Hematopoietic multipotent progenitor cell treated with erythropoietin and hydrocortisone succinate and interleukin-3 and kit ligand, for 15 days (in vitro differentiated cells): ENCODE measurements at regions not wholly inside any gene's neighbourhood (a gene's known extent, or its start where the extent isn't known, plus 50 kb on each side); places are given as distances from the start of the nearest gene placed in this dataset.
"Not testable (repeated sequence)": the region's sequence is repeated elsewhere in the genome, so short reads cannot be mapped to it uniquely, and the experiment has no call there.

Source experiments
- DNase-seq: peaks from one replicate; pipeline ENCODE4 v3.0.0-alpha.2; 2015; ENCODE audit warnings: low spot score

GRCh38 chr9:16278326-16278999 is 592.0 kb downstream of the BNC2 start:
- no peak for DNase-seq

- DNase-seq = no peak
Observed at GRCh38 chr9:16281707-16282106, 588.8 kb downstream of the BNC2 start.

- DNase-seq = no peak
Observed at GRCh38 chr9:16282216-16282615, 588.3 kb downstream of the BNC2 start.

- no peak for DNase-seq
Observed at GRCh38 chr9:16282718-16283117, 587.8 kb downstream of the BNC2 start.

- DNase-seq = no peak
Observed at GRCh38 chr9:16286160-16286559, 584.3 kb downstream of the BNC2 start.

- no peak for DNase-seq
Observed at GRCh38 chr9:16289639-16290038, 580.8 kb downstream of the BNC2 start.

- no peak for DNase-seq
Observed at GRCh38 chr9:16290169-16290568, 580.3 kb downstream of the BNC2 start.

GRCh38 chr9:16291921-16292320 is 578.5 kb downstream of the BNC2 start:
- DNase-seq = no peak

GRCh38 chr9:16293610-16294009 is 576.9 kb downstream of the BNC2 start:
- DNase-seq = no peak

- no peak for DNase-seq
Observed at GRCh38 chr9:16294133-16294770, 576.2 kb downstream of the BNC2 start.

- not testable (repeated sequence) for DNase-seq
Observed at GRCh38 chr9:16294940-16295339, 575.5 kb downstream of the BNC2 start.

- DNase-seq = not testable (repeated sequence)
Observed at GRCh38 chr9:16299368-16299767, 571.1 kb downstream of the BNC2 start.

GRCh38 chr9:16303506-16303905 is 567.0 kb downstream of the BNC2 start:
- no peak for DNase-seq

GRCh38 chr9:16304301-16304700 is 566.2 kb downstream of the BNC2 start:
- no peak for DNase-seq

GRCh38 chr9:16306586-16306985 is 563.9 kb downstream of the BNC2 start:
- no peak for DNase-seq

GRCh38 chr9:16307626-16308195 is 562.8 kb downstream of the BNC2 start:
- no peak for DNase-seq

- DNase-seq = no peak
Observed at GRCh38 chr9:16308645-16309044, 561.8 kb downstream of the BNC2 start.

- DNase-seq = no peak
Observed at GRCh38 chr9:16309082-16309468, 561.4 kb downstream of the BNC2 start.

GRCh38 chr9:16309469-16310271 is 560.8 kb downstream of the BNC2 start:
- no peak for DNase-seq

GRCh38 chr9:16310278-16311110 is 560.0 kb downstream of the BNC2 start:
- DNase-seq = no peak

- no peak for DNase-seq
Observed at GRCh38 chr9:16312116-16312515, 558.4 kb downstream of the BNC2 start.
